Heart right ventricle (tissue), 16 donors: ENCODE measurements at regions not wholly inside any gene's neighbourhood (a gene's known extent, or its start where the extent isn't known, plus 50 kb on each side); places are given as distances from the start of the nearest gene placed in this dataset.
A peak's percentile ranks its signal among the peaks of the same experiment; 100 is the strongest.

Experiments used
- ATAC-seq, 8 donors: fragments of 200-7000 bp; cut with Tn5 transposase; one replicate each; pipeline ENCODE4 v1.9.1; 2020; ENCODE audit warnings: mild to moderate bottlenecking in 8 of 8, moderate library complexity in 8 of 8, moderate number of reproducible peaks in 1 of 8
- DNase-seq, 2 donors: peaks; one replicate each; pipeline ENCODE4 v3.0.0-alpha.2; 2020
- H3K27ac ChIP-seq, 10 donors: fragments of 200-600 bp; sonication (generic) in 2 of 10; one replicate each; pipeline versions ENCODE4 v1.5.0 to v1.8.0; 2020 to 2022; ENCODE audit warnings: mild to moderate bottlenecking in 3 of 10
- H3K27me3 ChIP-seq, 7 donors: fragments of 200-600 bp; one replicate each; pipeline ENCODE4 v1.8.0; 2021 to 2022; ENCODE audit warnings: mild to moderate bottlenecking in 2 of 7
- H3K36me3 ChIP-seq, 9 donors: fragments of 200-600 bp; sonication (generic) in 1 of 9; one replicate each; pipeline versions ENCODE4 v1.5.0 to v1.8.0; 2020 to 2022; ENCODE audit warnings: mild to moderate bottlenecking in 2 of 9
- H3K4me1 ChIP-seq, 9 donors: fragments of 200-600 bp; sonication (generic) in 1 of 9; one replicate each; pipeline versions ENCODE4 v1.5.0 to v1.8.0; 2020 to 2022; ENCODE audit warnings: mild to moderate bottlenecking in 4 of 9
- H3K4me3 ChIP-seq, 10 donors: fragments of 200-600 bp; sonication (generic) in 2 of 10; one replicate each; pipeline versions ENCODE4 v1.5.0 to v1.8.0; 2020 to 2022; ENCODE audit warnings: mild to moderate bottlenecking in 7 of 10, moderate library complexity in 2 of 10
- H3K9me3 ChIP-seq, 11 donors: fragments of 200-600 bp in 10 of 11; sonication (generic) in 2 of 11; one replicate each; pipeline versions ENCODE4 v1.5.0 to v1.8.0; 2013 to 2022; ENCODE audit warnings: mild to moderate bottlenecking in 2 of 11, control low read depth in 1 of 11, moderate library complexity in 1 of 11
- CTCF ChIP-seq, 9 donors: fragments of 200-600 bp; sonication (generic) in 2 of 9; IDR thresholded peaks; one replicate each; pipeline versions ENCODE4 v1.5.0 to v1.8.0; 2021 to 2022; ENCODE audit warnings: antibody characterized with exemption in 9 of 9, mild to moderate bottlenecking in 5 of 9, moderate library complexity in 1 of 9
- WGBS, 2 donors: extraction: QIAGEN DNeasy Blood & Tissue Kit; methylation state at CpG; one replicate each; pipeline ENCODE4 v1.1.7; 2013; ENCODE audit warnings: inconsistent platforms in 1 of 2; 5-methylcytosine and 5-hydroxymethylcytosine counted together
- intact Hi-C, 10 donors: fragments of 100-400 bp; cut with DNase I; formaldehyde crosslinking; loops; one replicate each; pipeline versions ENCODE4 v1.11.1 to v1.14.2; 2022
- donor health status: Arrhythmogenic right ventricular cardiomyopathy.
- donor health status: ischemic (EF 13 %, LVEDD 7.1; RV severe dilation, severe dysfunction).
- donor health status: healthy with polysubstance abuse.
- donor health status: DM: no; HTN: yes; CAD: no.
- donor health status: DM: no; HTN: no; CAD: no.
- donor health status: ischemic (EF 25% LVEDD 6.9; RV normal size, moderate dysfunction).
- donor health status: ischemic (EF 25% LVEDD 5.7; RV mildly dilated, moderate dysfunction).
- donor health status: healthy.
- donor health status: DM: yes; HTN: yes; CAD: no.
- donor health status: Ischemic cardiomyopathy.
- donor health status: ischemic (EF 35%, LVEDD 5.7; RV mildly dilated, moderate dysfunction).
- donor health status: nonischemic (EF 11% LVEDD 7.7; RV severe dilation, severe dysfunction).
- donor health status: DM: yes; HTN: yes; CAD: no.
- donor health status: PGD.
- donor health status: ischemic (EF 29% LVEDD 5.4; RV normal size, mild dysfunction).
- donor health status: nonischemic (EF 23%, LVEDD 6.1; RV moderate dilation, normal function).

GRCh38 chr12:92600052-92600451 is 102.7 kb upstream of the PLEKHG7 start:
- ATAC-seq: no peak
- Histone ChIP-seq H3K4me1 (peaks cover 0 to 20% (median 0%) of the 10 kb centered on the region in 9 donors), H3K9me3 (peaks cover 0 to 23% (median 5%) of the 10 kb centered on the region in 11 donors), H3K27ac (peak overlapping the region in 1 of 10 donors; percentile 40), H3K36me3 (no peaks in the 10 kb centered on the region), H3K27me3 (no peaks in the 10 kb centered on the region), H3K4me3 (no peak overlapping the region)
- no peak for TF ChIP-seq CTCF (IDR thresholded peaks at IDR 0.05)
- DNase-seq: no peak
- intact Hi-C loops: loop anchor here in 1 of 10 donors (10.0 kb wide), 1 partner anchor 1215 kb away; no protein-coding TSS in a partner anchor
- WGBS, 2 donors: 100% methylated on average over 1 of the region's 1 CpG

- Histone ChIP-seq H3K27ac (no peak overlapping the region), H3K4me3 (no peak overlapping the region), H3K36me3 (no peaks in the 10 kb centered on the region), H3K9me3 (peaks cover 0 to 23% (median 5%) of the 10 kb centered on the region in 11 donors), H3K4me1 (peaks cover 0 to 22% (median 0%) of the 10 kb centered on the region in 9 donors), H3K27me3 (no peaks in the 10 kb centered on the region)
- no peak for ATAC-seq
- no peak for TF ChIP-seq CTCF (IDR thresholded peaks at IDR 0.05)
- intact Hi-C loops: no loop called here
- no peak for DNase-seq
- 62 to 67% methylated on average over 1 of the region's 1 CpG for WGBS, 2 donors
Observed at GRCh38 chr12:92597997-92598396, 104.8 kb upstream of the PLEKHG7 start.

- H3K4me3 ChIP-seq: no peak overlapping the region
- ATAC-seq (no peak), DNase-seq (no peak)
- 50 to 98% methylated on average over 2 of the region's 2 CpGs for WGBS, 2 donors
- TF ChIP-seq CTCF (IDR thresholded peaks at IDR 0.05): no peak
- intact Hi-C loops: no loop called here
- H3K27ac ChIP-seq: no peak overlapping the region
- peaks cover 0 to 24% (median 0%) of the 10 kb centered on the region in 9 donors for H3K4me1 ChIP-seq
- H3K9me3 ChIP-seq: peaks cover 0 to 23% (median 5%) of the 10 kb centered on the region in 11 donors
- no peaks in the 10 kb centered on the region for H3K36me3 ChIP-seq
- no peaks in the 10 kb centered on the region for H3K27me3 ChIP-seq
Observed at GRCh38 chr12:92597118-92597517, 105.7 kb upstream of the PLEKHG7 start.

- 67 to 69% methylated on average over 7 of the region's 7 CpGs for WGBS, 2 donors
- ATAC-seq: no peak
- H3K36me3 ChIP-seq: no peaks in the 10 kb centered on the region
- intact Hi-C loops: no loop called here
- no peak for DNase-seq
- no peak overlapping the region for H3K27ac ChIP-seq
- H3K27me3 ChIP-seq: no peaks in the 10 kb centered on the region
- H3K9me3 ChIP-seq: peaks cover 0 to 23% (median 5%) of the 10 kb centered on the region in 11 donors
- no peak for TF ChIP-seq CTCF (IDR thresholded peaks at IDR 0.05)
- no peak overlapping the region for H3K4me3 ChIP-seq
- peaks cover 0 to 19% (median 0%) of the 10 kb centered on the region in 9 donors for H3K4me1 ChIP-seq
Observed at GRCh38 chr12:92596383-92596782, 106.4 kb upstream of the PLEKHG7 start.
